ENCODE measurements at regions not wholly inside any gene's neighbourhood (a gene's known extent, or its start where the extent isn't known, plus 50 kb on each side); places are given as distances from the start of the nearest gene placed in this dataset.

DNA sequence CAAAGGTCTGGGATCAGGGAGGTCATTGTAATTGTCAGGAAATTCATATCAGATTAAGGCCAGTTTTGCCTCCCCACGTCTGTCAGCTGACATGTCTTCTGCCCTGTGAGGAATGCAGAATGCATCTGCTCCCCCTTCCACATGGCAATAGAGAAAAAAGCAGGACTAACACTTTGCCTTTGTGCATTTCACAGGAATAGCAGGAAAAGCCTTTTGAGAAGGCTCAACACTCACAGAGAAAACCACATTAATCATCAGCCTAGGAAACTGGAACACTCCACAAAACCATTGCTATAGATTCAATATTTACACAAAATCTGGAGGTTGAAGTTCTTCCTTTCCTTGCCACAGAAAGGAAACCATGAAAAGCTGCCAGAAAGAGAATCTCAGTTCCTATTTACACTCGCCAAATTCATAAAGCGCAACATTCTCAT is 165.2 kb upstream of the HES1 start:
- DNase-seq: peak; percentile 34

DNA sequence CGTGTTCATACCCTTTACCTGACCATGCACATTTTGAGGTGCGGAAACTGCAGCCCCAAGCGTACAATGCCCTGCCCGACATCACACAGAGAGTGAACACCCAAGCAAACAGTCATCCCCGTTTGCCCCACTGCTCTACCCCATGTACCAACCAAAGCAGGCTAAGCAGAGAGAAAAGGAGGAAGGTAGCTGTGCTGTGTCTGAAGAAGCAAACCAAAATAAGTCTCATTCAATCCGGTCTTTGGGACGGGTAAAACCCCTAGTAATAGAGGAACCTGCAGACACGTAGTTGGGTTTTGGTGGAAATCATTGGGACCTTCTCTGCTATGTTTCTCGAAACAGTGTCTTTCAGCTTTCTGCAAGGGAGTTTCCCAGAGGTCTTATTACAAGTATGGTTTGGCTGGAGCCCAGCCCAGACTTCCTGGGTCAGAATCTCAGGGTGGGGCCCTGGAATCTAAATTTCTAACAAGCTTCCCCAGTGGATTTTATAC is 164.6 kb upstream of the HES1 start:
- DNase-seq: no peak

DNA sequence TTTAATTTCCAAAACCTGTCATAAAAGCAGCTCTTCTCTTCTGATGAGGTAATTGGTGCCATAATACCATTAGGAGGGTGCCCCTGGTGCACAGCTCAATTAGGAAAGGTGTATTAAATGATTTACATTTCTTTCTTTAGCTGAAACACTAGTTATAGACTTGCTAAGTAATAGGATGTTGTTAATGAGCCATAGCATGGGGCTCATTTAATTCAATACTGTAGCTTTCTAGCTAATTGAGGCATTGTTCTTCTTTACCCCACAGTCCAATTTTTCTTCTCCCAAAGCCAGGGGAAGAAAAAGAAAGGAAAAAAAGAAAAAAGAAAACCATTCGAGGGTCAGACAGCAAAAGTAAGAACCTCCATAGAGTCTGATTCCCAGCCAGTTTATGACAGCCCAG is 164.0 kb upstream of the HES1 start:
- DNase-seq: no peak

DNA sequence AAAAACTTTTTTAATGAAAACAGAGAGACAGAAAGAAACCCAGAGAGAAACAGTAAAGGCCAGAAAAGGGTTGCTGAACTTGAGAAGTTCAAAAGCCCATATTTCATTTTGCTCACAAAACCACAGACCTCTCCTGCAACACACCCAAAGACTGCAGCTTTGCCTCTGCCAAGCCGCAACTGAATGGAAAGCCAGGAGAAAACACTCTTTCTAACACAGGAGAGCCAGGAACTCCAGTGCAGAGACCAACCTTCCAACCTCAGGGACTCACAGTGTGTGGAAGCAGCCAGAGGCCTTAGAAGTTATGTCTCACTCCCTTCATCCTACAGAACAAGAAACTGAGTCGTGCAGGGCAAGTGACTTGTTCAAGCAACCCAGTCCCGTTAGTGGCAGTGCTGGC is 163.1 kb upstream of the HES1 start:
- DNase-seq: no peak

DNA sequence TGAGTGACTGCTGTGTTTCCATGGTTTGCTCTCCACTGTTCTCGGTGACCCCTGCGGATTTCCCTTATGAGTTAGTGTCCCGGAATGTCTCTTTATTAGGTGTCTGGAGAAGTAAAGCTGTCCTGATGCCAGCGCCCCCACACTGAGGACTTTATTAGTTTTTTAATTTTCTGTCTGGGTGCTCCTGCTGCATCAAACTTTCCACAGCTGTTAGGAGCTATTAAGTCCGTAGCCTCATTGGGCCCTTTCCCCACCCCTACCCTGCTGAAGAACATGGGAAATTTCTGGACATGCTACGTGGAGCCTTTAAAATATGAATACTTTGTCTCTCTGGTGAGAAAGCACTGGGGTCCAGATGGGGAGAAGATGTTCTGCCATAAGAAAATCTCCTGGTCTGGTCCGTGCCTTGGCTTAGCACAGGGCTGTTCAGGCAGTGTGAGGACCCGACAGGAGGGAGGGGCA is 161.7 kb upstream of the HES1 start:
- DNase-seq: no peak

DNA sequence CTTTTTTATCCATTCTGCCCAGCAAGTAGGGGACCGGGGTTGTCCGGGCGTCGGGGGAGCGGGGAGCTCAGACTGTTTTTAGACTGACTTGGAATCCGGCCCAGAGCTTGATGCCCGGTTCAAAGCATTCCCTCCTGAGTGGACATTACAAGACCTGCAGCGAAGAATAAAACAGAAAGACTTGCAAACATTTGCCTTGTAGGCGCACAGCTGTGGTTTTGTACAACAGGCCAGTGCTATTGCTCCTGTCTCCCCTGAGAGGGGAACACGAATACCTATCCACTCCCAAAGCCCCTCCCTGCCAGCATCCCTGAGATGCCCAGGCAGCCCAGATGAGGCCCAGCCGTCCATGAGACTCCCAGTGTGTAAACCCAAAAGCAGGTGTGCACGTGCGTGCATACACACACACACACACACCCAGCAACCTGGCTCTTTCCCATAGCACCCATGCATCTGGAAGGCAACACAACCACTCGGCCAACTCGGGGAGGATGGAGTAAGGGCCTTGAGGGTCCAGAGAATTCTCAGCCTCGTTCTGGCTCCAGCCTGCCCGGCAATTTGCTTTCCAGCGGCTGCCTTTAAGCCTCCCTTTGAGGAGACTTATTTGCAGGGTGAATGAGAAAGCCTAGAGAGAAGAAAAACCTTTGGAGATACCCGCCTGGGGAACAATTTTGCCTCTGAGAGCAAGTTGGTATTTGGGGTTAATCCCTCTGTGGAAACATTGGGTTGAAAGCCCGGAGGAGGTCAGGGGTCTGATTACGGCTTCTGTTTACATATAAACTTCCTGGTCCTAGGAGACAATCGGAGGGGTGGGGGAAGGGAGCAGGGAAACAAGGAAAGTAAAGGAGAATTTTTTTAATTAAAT is 161.0 kb upstream of the HES1 start:
- peak; percentile 24 for DNase-seq

DNA sequence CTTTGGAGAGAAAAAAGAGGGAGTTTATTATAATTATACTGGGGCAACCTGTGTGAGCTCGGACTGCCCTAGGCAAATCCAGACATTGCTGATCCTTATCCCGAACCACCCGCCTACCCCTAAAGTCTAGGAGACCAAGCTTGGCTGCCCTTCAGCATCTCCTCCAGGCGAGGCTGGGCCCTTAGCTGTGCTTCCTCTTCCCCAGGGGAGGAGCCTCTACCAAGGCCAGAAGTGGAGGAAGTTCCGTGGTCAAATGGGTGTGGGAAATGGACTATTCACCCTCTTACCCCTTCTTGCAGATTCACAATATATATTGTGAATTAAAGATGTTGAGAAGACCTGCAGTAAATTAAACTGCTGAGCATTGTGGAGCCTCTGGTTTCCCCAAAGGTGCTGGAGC is 158.3 kb upstream of the HES1 start:
- no peak for DNase-seq

DNA sequence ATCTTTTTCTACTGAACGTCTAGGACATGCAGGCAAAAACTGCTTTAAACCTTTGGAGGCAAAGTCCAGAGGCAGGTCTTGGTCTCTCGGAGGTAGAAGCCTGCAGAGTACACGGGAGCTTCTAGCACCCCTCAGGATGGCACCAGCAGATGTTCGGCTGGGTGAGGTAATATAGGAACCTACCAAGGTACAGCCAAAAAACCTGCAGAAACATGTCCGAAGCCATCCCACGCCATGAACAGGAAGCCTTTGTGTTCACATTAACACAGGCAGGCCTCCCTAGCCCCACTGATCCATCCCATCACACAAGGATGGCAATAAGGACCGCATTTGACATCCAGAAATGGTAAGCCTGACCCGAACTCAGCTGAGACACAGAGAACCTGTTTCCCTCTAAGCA is 157.9 kb upstream of the HES1 start:
- DNase-seq: no peak

DNA sequence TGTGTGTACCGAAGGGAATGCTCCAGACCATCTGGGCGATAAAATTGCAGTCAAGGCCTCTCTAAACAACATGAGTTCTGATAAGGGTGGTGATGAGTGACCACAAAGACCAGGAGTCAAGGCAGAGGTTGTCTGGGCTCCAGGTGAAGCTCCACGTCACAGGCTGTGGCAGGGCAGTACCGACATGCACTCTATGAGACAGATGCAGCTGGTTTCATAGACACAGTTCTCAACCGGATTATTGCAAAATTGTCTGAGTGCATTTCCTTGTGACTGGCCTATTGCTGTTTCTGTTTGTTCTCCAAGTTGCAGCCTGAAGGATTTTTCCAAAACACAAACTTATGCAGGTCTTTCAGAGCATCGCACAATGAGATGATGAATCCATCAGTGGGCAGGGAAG is 157.5 kb upstream of the HES1 start:
- DNase-seq: no peak

DNA sequence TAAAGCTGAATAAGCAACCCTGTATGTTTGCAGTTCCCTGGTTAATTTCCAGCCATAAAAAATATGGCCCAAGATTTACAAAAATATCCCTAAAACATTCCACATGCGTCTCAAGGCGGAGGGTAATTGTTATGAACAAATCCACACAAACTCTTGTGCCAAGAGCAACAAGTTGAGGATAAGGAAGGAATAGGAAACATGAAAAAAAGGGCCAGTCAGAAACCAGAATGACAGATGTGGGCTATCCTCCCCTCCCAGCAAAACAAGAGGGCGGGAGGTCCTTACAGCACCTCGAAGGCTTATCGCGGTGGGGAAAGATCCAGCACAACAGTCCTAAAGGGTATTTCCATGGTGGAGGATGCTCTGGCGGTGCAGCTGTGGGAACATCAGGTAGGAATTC is 155.6 kb upstream of the HES1 start:
- no peak for DNase-seq

DNA sequence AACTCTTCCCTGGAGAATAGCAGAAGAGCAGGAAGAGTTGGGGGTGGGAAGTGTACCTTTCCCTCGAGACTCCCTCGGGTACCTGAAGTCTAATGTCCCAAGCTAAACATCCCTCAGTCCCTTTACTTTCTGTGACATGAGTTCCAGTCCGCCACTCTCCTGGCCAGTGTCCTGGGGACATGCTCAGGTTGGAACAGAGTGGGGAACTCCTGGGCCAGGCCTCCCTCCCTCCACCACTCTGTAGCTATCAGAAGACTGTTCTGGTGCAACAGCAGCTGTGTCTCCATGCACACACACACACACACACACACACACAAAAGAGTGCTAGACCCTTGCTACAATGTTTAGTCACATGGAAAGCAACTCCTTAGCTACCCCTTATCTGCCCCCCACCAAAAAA is 155.0 kb upstream of the HES1 start:
- DNase-seq: no peak

DNA sequence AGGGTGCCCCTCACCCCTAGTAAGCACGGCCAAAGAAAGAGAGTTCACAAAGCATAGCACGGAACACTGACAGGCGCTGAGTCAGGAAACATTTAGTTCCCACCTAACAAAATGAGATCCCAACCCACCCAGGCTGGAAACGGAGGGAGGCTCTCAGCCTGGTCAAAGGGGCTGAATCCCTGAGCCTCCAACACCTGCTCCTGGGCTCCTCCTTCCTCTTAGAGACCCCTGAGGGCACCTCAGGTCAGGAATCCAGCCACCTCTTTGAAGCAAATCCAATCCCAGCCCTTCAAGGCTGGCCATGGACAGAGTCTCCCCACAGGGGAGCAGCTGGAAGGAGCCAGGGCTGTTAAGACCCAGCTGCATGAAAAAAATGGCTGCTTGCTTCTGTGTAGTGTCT is 154.4 kb upstream of the HES1 start:
- DNase-seq: no peak

DNA sequence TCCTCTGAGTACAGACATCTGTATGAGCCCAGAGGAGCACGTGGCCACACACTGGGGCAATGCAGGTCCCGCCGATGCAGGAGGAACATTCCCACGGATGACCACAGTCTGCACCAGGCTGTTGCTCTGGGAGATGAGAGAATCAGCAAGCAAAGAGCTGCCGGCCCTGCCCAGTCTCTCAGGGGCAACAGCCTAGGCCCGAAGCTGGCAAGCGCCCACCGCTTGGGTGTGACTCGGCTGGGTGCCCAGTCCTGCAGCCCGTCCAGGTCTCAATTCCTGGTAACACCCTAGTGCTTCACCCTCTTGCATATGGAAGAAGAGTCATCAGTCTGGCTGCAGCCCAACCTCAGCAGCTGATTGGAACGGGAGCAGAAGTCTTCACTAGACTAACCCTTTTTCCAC is 153.7 kb upstream of the HES1 start:
- no peak for DNase-seq

DNA sequence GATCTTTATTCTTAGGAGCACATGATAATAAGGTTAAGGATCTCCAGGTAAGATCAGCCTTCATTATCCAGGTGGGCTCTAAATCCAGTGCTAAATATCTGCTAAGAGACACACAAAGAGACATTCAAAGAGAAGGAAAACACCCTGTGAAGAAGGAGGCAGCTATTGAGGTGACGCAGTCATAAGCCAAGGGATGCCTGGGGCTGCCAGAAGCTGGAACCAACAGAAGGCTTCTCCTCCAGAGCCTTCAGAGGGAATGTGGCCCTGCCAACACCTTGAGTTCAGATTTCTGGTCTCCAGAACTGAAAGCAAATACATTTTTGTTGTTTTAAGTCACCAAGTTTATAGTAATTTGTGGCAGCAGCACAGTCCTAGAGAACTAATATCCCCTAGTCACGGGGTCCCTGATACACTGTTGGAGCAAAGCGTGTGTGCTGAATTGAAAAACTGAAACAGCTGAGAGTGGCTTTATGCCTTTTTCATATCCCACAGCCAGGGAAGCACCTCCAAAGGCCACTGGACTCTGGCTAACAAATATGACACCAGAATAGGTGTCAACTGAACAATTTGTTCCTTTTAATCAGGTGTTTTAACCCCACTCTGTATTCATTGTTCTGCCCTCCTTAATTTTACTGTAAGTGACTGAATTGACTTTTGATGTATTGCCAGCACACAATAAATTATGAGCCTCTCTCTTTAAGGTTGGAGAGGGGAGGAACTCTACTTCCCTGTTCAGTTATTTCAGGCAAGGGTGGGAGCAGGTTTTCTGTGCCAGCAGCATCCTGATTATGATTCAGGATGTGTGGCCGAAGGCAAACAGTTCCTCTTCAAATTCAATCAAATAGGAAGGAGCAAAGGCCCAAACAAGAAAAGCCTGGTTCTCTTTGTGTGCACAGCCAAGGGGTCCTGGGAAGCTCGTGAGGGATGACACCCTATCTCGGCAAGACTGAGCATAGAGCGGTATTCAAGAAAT is 151.8 kb upstream of the HES1 start:
- DNase-seq: no peak

DNA sequence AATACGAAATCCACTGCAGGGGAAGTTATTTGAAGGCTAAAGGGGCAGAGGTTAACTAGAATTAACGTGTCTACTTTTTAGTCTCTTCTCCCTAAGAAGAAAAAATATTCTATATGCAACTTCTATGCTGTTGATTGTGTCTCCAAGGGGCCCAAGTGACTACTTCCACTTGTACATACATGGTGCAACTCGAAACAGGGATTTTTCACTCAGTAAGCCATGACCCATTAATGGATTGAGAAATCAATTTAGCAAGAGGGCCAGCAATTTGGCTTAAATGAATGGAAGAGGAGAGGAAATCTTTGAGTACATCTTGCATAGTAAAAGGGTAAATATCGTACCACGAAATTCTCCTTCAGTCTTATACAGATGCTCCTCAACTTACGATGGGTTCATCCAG is 151.1 kb upstream of the HES1 start:
- DNase-seq: no peak

DNA sequence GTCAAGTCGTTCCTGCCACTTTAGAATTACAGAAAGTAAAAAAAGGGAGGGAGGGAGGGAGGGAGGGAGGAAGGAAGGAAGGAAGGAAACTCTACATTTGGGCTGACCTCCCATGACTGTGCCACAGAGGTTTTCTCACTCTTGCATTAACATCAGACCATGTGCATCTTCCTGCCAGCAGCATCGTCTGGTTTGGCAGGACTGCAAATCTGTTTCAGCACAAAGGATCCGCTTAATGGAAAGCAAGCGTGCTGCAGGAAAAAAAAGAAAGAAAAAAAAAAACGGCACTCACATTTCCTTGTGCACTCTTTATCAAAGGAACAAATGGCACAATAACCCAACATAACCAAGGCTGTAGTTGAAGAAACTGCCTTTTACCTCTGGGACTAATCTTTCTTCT is 148.8 kb upstream of the HES1 start:
- DNase-seq: peak; percentile 24

DNA sequence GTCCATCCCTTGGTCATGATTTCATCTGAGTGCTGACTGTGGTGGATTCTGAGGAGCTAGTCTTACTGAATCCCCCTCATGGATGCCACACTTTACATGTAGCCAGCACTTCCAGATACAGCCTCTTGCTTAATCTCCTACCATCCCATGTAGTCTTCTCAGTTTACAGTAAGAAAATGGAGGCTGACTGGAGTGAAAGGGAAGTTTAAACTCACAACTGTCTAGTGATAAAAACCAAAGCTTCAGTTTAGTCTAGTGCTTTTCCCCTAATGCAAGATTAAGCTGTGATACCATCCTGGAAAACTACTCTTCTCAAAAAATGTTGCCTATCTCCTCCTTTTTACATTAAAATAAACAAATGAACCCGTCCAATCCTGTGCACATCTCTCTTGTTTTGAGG is 146.8 kb upstream of the HES1 start:
- no peak for DNase-seq

DNA sequence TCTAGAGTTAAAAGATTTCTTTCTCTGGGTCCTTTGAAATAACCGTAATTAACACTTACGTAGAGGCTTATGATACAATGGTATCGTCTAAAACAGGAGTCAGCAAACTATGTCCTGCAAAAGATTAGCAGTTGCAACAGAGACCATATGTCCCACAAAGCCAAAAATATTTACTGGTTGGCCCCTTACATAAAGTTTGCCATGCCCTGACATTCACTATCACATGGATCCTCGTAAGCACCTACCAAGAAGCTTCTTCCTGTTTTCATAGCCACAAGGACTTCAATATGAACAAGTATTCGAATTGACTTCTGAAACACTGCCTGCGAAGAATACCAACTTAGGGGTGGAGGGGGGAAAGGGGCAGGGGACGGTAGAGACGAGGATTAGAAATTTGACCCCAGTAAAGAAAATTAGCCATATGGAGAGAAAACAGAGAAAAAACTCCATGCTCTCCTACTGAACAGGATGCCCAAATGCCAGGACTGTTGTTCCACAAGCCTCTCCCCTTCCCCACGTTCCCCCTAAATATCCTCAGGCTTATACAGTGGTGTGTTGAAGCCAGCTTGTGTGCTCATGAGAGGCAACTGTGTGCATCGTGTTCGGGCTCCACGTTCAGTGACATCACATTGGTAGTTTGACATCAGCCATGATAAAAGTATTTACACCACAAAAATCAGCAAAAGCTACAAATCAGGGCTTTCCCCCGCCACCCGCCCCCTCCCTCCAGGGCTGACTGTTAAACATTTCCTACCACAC is 144.1 kb upstream of the HES1 start:
- no peak for DNase-seq

DNA sequence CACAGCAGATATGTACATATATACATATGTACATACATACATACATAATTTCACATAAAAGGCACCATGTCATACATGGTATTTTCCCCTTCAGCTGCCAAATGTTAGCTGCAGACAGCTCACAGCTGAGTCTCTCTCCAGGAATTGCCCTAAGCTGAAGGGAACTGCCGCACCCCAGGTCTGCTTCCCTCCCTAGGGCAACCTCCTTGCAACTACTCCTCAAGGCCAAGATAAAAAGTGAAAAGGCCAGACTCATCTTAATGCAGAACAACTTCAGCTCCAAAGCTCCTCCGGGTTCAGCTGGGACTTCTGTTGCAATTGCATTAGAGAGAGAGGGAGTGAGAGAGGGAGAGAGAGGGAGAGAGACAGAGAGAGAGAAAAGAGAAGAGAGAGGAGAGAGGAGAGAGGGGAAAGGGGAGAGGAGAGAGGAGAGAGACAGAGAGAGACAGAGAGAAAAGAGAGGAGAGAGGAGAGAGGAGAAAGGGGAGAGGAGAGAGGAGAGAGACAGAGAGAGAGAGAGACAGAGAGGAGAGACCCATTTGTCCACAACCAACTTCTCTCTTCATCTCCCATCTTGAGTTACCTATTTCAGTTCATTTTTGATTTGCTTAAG is 143.4 kb upstream of the HES1 start:
- DNase-seq: no peak

DNA sequence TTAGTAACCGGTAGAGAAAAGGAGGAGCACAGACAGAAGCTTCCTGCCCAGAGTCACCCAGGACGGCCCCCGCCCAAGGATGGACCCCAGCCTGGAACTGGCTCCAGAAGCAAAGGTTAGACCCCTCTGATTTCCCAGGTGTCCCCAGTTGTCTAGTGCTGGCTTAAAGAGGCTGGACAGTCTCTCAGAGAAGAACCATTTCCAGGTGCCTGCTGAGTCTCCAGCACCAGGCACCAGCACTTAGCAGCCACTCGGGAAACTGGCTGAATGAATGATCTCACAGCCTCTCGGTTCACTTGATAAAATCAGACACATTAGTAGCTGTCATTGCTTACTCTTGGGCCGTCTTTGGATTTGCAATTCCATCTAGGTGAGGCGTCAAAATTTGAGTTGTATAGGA is 139.7 kb upstream of the HES1 start:
- no peak for DNase-seq

DNA sequence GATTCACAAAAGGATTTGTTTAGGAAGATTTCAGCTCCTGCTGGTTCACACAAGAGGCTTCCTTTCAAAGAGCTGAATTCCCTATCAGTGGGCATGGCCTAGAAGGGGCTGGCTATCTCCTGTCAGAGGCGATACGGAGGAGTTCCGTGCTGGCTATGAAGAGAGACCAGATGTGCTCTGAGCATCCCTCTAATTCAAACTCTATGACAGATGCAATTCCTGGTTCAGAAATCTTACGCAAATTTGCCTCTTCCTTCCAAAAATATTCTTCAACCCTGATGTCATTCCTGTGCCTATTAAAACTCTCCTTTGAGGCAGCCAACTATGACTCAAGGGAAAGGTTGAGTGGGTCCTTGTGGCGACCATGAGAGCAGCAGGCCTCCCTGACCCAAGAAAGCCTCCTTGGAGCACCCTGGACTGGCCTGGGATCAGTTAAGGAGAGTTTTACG is 139.3 kb upstream of the HES1 start:
- DNase-seq: no peak

Measured in DMS153 (cell line).